Kidney epithelial cell (primary cell): ENCODE measurements at regions not wholly inside any gene's neighbourhood (a gene's known extent, or its start where the extent isn't known, plus 50 kb on each side); places are given as distances from the start of the nearest gene placed in this dataset.

Source experiments
- DNase-seq: peaks from one replicate; pipeline ENCODE4 v3.0.0-alpha.2; 2010; ENCODE audit warnings: low read depth
- H3K27me3 ChIP-seq: 2 replicates; pipeline ENCODE4 v1.6.0; 2011; ENCODE audit warnings: low read length; ENCODE audit not compliant: control insufficient read depth, insufficient read depth
- H3K36me3 ChIP-seq: 2 replicates; pipeline ENCODE4 v1.5.1; 2011; ENCODE audit warnings: low read length; ENCODE audit not compliant: control insufficient read depth, insufficient read depth
- H3K4me3 ChIP-seq: 2 replicates; pipeline ENCODE4 v1.5.1; 2011; ENCODE audit warnings: low read depth, mild to moderate bottlenecking, control low read depth, low read length
- CTCF ChIP-seq: IDR thresholded peaks from 2 replicates; pipeline ENCODE4 v1.5.1; 2011; ENCODE audit warnings: mild to moderate bottlenecking, moderate library complexity, low read length, control low read depth, inconsistent platforms; ENCODE audit not compliant: insufficient read depth, poor library complexity, severe bottlenecking

DNA sequence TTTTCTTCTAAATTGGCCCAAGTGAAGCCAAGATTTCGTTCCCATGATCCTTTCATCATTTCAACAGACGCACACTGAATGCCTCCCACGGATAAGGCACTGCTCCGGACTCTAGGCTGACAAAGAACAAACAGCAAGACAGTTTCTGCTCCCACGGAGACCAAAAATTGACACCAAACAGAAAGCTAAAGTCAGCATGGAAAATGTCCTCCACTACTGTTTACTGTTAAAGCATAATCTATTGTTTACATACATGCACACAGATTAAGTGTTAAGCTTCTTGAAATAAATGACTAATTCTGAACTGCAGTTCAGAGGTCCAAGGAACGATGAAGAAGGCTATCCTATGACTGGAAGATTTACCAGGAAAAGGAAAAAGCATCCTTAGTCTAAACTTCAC is 199.6 kb downstream of the AASDH start:
- DNase-seq: no peak
- no peak overlapping the region for H3K4me3 ChIP-seq
- H3K36me3 ChIP-seq: no peaks in the 10 kb centered on the region
- TF ChIP-seq CTCF: no peak
- H3K27me3 ChIP-seq: no peaks in the 10 kb centered on the region

- no peak for DNase-seq
- Histone ChIP-seq H3K36me3 (peaks cover 1% of the 10 kb centered on the region), H3K27me3 (no peaks in the 10 kb centered on the region), H3K4me3 (no peak overlapping the region)
- no peak for TF ChIP-seq CTCF
Measured at GRCh38 chr4:56186808-56187523, 200.3 kb downstream of the AASDH start.

GRCh38 chr4:56185901-56186300 is 201.4 kb downstream of the AASDH start:
- H3K36me3 ChIP-seq: peaks cover 1% of the 10 kb centered on the region
- H3K27me3 ChIP-seq: no peaks in the 10 kb centered on the region
- DNase-seq: no peak
- H3K4me3 ChIP-seq: no peak overlapping the region
- no peak for TF ChIP-seq CTCF

- DNase-seq: no peak
- TF ChIP-seq CTCF: no peak
- no peak overlapping the region for H3K4me3 ChIP-seq
- peaks cover 1% of the 10 kb centered on the region for H3K36me3 ChIP-seq
- H3K27me3 ChIP-seq: no peaks in the 10 kb centered on the region
Measured at GRCh38 chr4:56184214-56184613, 203.1 kb downstream of the AASDH start.

GRCh38 chr4:56183344-56183959 is 203.8 kb downstream of the AASDH start:
- no peak overlapping the region for H3K4me3 ChIP-seq
- peaks cover 1% of the 10 kb centered on the region for H3K36me3 ChIP-seq
- H3K27me3 ChIP-seq: no peaks in the 10 kb centered on the region
- DNase-seq: no peak
- TF ChIP-seq CTCF: no peak

DNA sequence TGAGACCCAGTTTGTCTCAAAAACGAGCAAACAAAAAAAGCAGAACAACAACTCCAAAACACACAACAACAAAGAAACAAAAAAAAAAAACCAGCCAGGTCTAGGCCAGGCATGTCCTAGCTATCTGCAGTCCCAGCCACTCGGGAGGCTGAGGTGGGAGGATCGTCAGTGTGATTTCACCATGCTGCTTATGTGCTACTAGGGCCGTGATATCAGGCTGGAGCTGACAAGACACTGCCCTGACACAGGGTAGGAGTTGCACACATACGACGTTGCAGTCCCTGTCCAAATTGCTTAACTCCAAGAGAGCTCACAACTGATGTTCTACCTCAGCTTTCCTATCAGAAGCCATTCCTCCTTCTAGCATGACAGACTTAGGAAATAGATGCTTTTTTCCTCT is 204.9 kb downstream of the AASDH start:
- DNase-seq: no peak
- no peak for TF ChIP-seq CTCF
- Histone ChIP-seq H3K36me3 (peaks cover 1% of the 10 kb centered on the region), H3K4me3 (no peak overlapping the region), H3K27me3 (no peaks in the 10 kb centered on the region)
